Calu3 (cell line): ENCODE measurements at regions not wholly inside any gene's neighbourhood (a gene's known extent, or its start where the extent isn't known, plus 50 kb on each side); places are given as distances from the start of the nearest gene placed in this dataset.

Source experiments
- BruUV-seq: library from RNA; stranded (reverse); fragments of 400-500 nt; replicated peaks from 2 replicates; lab custom pipeline; 2021; lab: Mats Ljungman, UMichigan
- CTCF ChIA-PET: fragments of 300-600 bp; sonication (Branson Sonifier 250); formaldehyde crosslinking; loops from one replicate; lab custom pipeline; 2022; ENCODE audit warnings: antibody characterized with exemption; lab: Charles Lee
- DNase-seq: peaks from one replicate; pipeline ENCODE4 v3.0.0; 2022
- H3K27ac Mint-ChIP-seq: one replicate; pipeline ENCODE4 v1.8.0; 2022; ENCODE audit warnings: mixed read lengths; ENCODE audit not compliant: unreplicated experiment
- H3K27me3 Mint-ChIP-seq: one replicate; pipeline ENCODE4 v1.8.0; 2022; ENCODE audit warnings: mixed read lengths; ENCODE audit not compliant: unreplicated experiment
- H3K36me3 Mint-ChIP-seq: one replicate; pipeline ENCODE4 v1.8.0; 2022; ENCODE audit warnings: mild to moderate bottlenecking, moderate library complexity, mixed read lengths; ENCODE audit not compliant: insufficient read depth, unreplicated experiment
- H3K4me1 Mint-ChIP-seq: one replicate; pipeline ENCODE4 v1.8.0; 2022; ENCODE audit warnings: mild to moderate bottlenecking, low read depth, mixed read lengths; ENCODE audit not compliant: unreplicated experiment
- H3K4me3 Mint-ChIP-seq: one replicate; pipeline ENCODE4 v1.8.0; 2022; ENCODE audit warnings: mild to moderate bottlenecking, low read depth, moderate library complexity, mixed read lengths; ENCODE audit not compliant: unreplicated experiment
- H3K9me3 Mint-ChIP-seq: one replicate; pipeline ENCODE4 v1.8.0; 2022; ENCODE audit warnings: low read depth, mixed read lengths; ENCODE audit not compliant: unreplicated experiment
- CTCF ChIP-seq: fragments of 200-600 bp; IDR thresholded peaks from one replicate; pipeline ENCODE4 v1.8.0; 2022; ENCODE audit warnings: antibody characterized with exemption; ENCODE audit not compliant: unreplicated experiment
- intact Hi-C: fragments of 100-400 bp; cut with micrococcal nuclease; formaldehyde crosslinking; loops from one replicate; pipeline ENCODE4 v1.10.0; 2022; ENCODE audit not compliant: unreplicated experiment

GRCh38 chr12:116365114-116365513 is 87.6 kb upstream of the MED13L start:
- no TSS peak for BruUV-seq
- H3K4me1 Mint-ChIP-seq = peaks cover 10% of the 10 kb centered on the region
- intact Hi-C loops = no loop called here
- H3K9me3 Mint-ChIP-seq = no peaks in the 10 kb centered on the region
- no peak overlapping the region for H3K4me3 Mint-ChIP-seq
- CTCF ChIA-PET = interaction anchor here (0.9 kb wide), 1 partner anchor 60 kb away, joined by 5 read pairs; no protein-coding TSS in a partner anchor
- no peaks in the 10 kb centered on the region for H3K36me3 Mint-ChIP-seq
- no peak for TF ChIP-seq CTCF
- no peak overlapping the region for H3K27ac Mint-ChIP-seq
- DNase-seq = no peak
- no peaks in the 10 kb centered on the region for H3K27me3 Mint-ChIP-seq

- Mint-ChIP-seq H3K4me1 (peaks cover 10% of the 10 kb centered on the region), H3K9me3 (no peaks in the 10 kb centered on the region), H3K27ac (no peak overlapping the region), H3K4me3 (no peak overlapping the region), H3K27me3 (no peaks in the 10 kb centered on the region), H3K36me3 (no peaks in the 10 kb centered on the region)
- no peak for DNase-seq
- BruUV-seq = no TSS peak
- CTCF ChIA-PET = interaction anchor here (0.9 kb wide), 1 partner anchor 60 kb away, joined by 5 read pairs; no protein-coding TSS in a partner anchor
- no peak for TF ChIP-seq CTCF
- intact Hi-C loops = no loop called here
Observed at GRCh38 chr12:116365606-116366455, 88.3 kb upstream of the MED13L start.

GRCh38 chr12:116366456-116366776 is 88.9 kb upstream of the MED13L start:
- intact Hi-C loops = no loop called here
- TF ChIP-seq CTCF = no peak
- CTCF ChIA-PET = no interaction called here
- Mint-ChIP-seq H3K27me3 (no peaks in the 10 kb centered on the region), H3K36me3 (no peaks in the 10 kb centered on the region), H3K9me3 (no peaks in the 10 kb centered on the region), H3K4me1 (peaks cover 10% of the 10 kb centered on the region), H3K4me3 (no peak overlapping the region), H3K27ac (no peak overlapping the region)
- BruUV-seq = no TSS peak
- DNase-seq = no peak

- intact Hi-C loops = no loop called here
- no peak overlapping the region for H3K4me3 Mint-ChIP-seq
- CTCF ChIA-PET = no interaction called here
- no peak overlapping the region for H3K27ac Mint-ChIP-seq
- no TSS peak for BruUV-seq
- no peaks in the 10 kb centered on the region for H3K9me3 Mint-ChIP-seq
- peaks cover 10% of the 10 kb centered on the region for H3K4me1 Mint-ChIP-seq
- DNase-seq = no peak
- H3K27me3 Mint-ChIP-seq = no peaks in the 10 kb centered on the region
- TF ChIP-seq CTCF = no peak
- H3K36me3 Mint-ChIP-seq = no peaks in the 10 kb centered on the region
Observed at GRCh38 chr12:116366824-116367223, 89.3 kb upstream of the MED13L start.
